ENCODE measurements at regions not wholly inside any gene's neighbourhood (a gene's known extent, or its start where the extent isn't known, plus 50 kb on each side); places are given as distances from the start of the nearest gene placed in this dataset.

DNA sequence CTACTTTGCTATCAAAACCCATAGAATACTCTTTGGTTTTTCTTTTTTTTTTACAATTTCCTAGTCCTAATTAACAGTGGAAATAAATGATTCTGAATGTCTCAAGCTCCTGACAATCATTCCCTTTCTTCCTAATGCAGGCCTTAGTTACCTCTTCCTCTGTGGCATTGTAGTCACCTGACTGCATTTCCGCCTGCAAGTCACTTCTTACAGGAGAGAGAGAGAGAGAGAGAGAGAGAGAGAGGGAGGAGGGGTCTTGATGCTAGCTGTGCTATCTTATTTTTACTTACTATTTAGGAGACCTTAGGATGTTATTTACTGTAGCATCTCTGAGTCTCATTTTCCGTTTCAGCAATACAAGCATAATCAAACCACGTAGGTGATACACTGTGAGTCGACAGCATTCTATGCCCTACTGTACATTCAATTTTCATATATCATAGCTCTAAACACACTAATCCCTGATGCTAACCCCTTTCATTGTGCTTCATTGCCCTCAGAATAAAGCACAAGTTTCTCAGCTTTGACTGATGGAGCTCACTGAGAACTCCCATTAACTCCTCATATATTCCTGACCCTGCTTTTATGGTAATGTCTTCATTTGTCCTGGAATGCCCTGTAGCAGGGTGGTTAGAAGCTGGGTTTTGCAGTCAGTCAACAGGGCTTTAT, 1237.3 kb downstream of the XPNPEP1 start:
- intact Hi-C loops (cut with DNase I), result no loop called here
- H3K4me3 ChIP-seq, result no peak overlapping the region
- H3K4me1 ChIP-seq, result no peaks in the 10 kb centered on the region
- no peaks in the 10 kb centered on the region for H3K27me3 ChIP-seq
- no peaks in the 10 kb centered on the region for H3K9me3 ChIP-seq
- H3K27ac ChIP-seq, result no peak overlapping the region
- TF ChIP-seq, protein P1, sequence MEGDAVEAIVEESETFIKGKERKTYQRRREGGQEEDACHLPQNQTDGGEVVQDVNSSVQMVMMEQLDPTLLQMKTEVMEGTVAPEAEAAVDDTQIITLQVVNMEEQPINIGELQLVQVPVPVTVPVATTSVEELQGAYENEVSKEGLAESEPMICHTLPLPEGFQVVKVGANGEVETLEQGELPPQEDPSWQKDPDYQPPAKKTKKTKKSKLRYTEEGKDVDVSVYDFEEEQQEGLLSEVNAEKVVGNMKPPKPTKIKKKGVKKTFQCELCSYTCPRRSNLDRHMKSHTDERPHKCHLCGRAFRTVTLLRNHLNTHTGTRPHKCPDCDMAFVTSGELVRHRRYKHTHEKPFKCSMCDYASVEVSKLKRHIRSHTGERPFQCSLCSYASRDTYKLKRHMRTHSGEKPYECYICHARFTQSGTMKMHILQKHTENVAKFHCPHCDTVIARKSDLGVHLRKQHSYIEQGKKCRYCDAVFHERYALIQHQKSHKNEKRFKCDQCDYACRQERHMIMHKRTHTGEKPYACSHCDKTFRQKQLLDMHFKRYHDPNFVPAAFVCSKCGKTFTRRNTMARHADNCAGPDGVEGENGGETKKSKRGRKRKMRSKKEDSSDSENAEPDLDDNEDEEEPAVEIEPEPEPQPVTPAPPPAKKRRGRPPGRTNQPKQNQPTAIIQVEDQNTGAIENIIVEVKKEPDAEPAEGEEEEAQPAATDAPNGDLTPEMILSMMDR (IDR thresholded peaks at IDR 0.05), result no peak
- H3K9ac ChIP-seq (ENCODE audit: low read depth in 2 of 2, low read length in 2 of 2), result no peak overlapping the region
- no peak for DNase-seq
- no peaks in the 10 kb centered on the region for H3K36me3 ChIP-seq

DNA sequence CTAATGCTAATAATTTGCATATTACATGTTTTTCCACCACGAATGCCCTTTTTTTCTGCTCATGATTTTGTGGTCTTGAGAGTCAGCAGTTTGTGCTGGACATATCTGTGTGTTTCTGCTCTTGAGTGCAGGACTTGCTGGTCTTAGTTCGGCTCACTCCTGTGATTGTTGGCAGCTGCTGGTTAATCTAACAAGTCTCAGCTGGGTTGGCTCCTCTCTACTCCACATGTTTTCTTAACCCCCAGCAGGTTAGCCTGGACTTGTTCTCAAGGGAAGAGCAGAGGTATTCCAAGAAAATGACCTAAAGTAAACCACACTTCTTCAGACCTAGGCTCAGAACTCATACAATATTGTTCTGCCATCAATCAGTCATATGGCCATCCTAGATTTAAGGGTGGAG, 1238.9 kb downstream of the XPNPEP1 start:
- Histone ChIP-seq H3K9me3 (no peaks in the 10 kb centered on the region), H3K4me3 (no peak overlapping the region), H3K36me3 (no peaks in the 10 kb centered on the region), H3K4me1 (no peaks in the 10 kb centered on the region), H3K9ac (ENCODE audit: low read depth in 2 of 2, low read length in 2 of 2) (no peak overlapping the region), H3K27ac (no peak overlapping the region), H3K27me3 (no peaks in the 10 kb centered on the region)
- intact Hi-C loops (cut with DNase I), result no loop called here
- DNase-seq, result no peak
- TF ChIP-seq, protein P1 (IDR thresholded peaks at IDR 0.05), result no peak

DNA sequence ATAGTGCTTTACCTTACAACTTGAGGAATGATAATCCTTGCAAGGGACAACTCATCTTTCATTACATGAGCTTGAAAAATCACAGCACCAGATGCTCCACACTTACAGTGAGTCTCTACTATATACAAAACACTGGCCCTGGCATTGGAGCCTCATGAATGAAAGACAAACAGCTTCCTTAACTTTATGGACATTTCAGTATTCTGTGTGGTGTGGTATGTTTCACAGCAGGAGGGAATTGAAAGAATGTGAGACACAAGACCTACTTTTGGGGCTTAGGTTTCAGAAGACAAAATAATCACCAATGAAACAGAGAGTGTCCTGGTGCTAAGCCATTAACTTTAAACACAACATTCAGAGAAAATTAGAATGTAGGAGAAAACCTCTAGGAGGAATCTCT, 1249.6 kb downstream of the XPNPEP1 start:
- intact Hi-C loops (cut with DNase I), result no loop called here
- DNase-seq, result no peak
- H3K36me3 ChIP-seq, result no peaks in the 10 kb centered on the region
- no peaks in the 10 kb centered on the region for H3K27me3 ChIP-seq
- TF ChIP-seq, protein P1 (IDR thresholded peaks at IDR 0.05), result no peak
- no peak overlapping the region for H3K27ac ChIP-seq
- H3K9ac ChIP-seq (ENCODE audit: low read depth in 2 of 2, low read length in 2 of 2), result no peak overlapping the region
- H3K9me3 ChIP-seq, result no peaks in the 10 kb centered on the region
- H3K4me3 ChIP-seq, result no peak overlapping the region
- H3K4me1 ChIP-seq, result no peaks in the 10 kb centered on the region

DNA sequence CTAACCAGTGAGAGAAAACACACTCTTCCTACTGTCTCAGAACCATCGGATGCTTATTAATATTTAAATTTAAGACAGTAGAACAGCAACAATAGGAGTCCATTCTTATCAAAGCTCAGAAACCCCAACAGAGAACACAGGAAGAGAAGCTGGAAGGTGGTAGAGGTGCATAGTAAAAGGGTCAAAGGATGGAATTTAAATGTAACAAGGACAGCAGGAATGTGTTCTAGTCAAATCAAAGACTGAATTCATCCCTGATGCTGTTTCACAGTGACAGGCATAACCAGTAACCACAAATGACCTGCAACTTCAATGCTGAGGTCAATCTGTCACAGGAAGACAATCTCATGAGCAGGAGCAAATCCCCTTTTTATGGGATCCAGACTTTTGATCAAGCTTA, 1259.7 kb downstream of the XPNPEP1 start:
- TF ChIP-seq, protein P1 (IDR thresholded peaks at IDR 0.05), result no peak
- Histone ChIP-seq H3K4me1 (no peaks in the 10 kb centered on the region), H3K27me3 (no peaks in the 10 kb centered on the region), H3K9ac (ENCODE audit: low read depth in 2 of 2, low read length in 2 of 2) (no peak overlapping the region), H3K27ac (no peak overlapping the region), H3K9me3 (no peaks in the 10 kb centered on the region), H3K36me3 (no peaks in the 10 kb centered on the region), H3K4me3 (no peak overlapping the region)
- intact Hi-C loops (cut with DNase I), result no loop called here
- no peak for DNase-seq

DNA sequence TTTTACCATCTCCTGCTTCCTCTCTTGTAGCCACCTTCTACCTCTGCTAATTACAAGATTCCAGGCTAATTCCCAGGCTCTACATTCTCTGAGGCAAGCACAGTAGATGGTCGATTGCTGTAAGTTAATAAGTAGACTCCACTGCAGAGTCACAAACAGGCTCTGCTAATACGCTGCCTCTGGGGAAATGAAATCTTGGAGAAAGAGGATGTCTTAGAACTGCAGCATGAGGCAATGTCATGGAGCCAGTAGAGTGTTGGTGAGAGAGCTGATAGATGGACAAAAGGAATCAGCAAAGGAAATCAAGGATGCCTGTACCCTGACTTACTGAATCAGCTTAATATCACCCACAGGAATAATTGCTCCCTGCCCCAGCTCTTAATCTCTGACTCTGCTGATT, 1260.3 kb downstream of the XPNPEP1 start:
- TF ChIP-seq, protein P1 (IDR thresholded peaks at IDR 0.05), result no peak
- DNase-seq, result no peak
- H3K4me1 ChIP-seq, result no peaks in the 10 kb centered on the region
- no peaks in the 10 kb centered on the region for H3K9me3 ChIP-seq
- no peaks in the 10 kb centered on the region for H3K27me3 ChIP-seq
- no peak overlapping the region for H3K9ac ChIP-seq (ENCODE audit: low read depth in 2 of 2, low read length in 2 of 2)
- no peak overlapping the region for H3K27ac ChIP-seq
- no peaks in the 10 kb centered on the region for H3K36me3 ChIP-seq
- intact Hi-C loops (cut with DNase I), result no loop called here
- no peak overlapping the region for H3K4me3 ChIP-seq

Measured in colonic mucosa (tissue), 4 donors.